ENCODE measurements at regions not wholly inside any gene's neighbourhood (a gene's known extent, or its start where the extent isn't known, plus 50 kb on each side); places are given as distances from the start of the nearest gene placed in this dataset.

GRCh38 chr4:184309241-184310170 lies 91.8 kb upstream of the ENPP6 start:
- no peak for DNase-seq

GRCh38 chr4:184306949-184307348 lies 89.3 kb upstream of the ENPP6 start:
- no peak for DNase-seq

- no peak for DNase-seq
Observed at GRCh38 chr4:184306470-184306869, 88.8 kb upstream of the ENPP6 start.

- DNase-seq, result no peak
Observed at GRCh38 chr4:184300816-184301215, 83.1 kb upstream of the ENPP6 start.

GRCh38 chr4:184298254-184298653 lies 80.6 kb upstream of the ENPP6 start:
- DNase-seq, result no peak

- no peak for DNase-seq
Observed at GRCh38 chr4:184295206-184295605, 77.5 kb upstream of the ENPP6 start.

- DNase-seq, result no peak
Observed at GRCh38 chr4:184294606-184295133, 77.0 kb upstream of the ENPP6 start.

- DNase-seq, result no peak
Observed at GRCh38 chr4:184293552-184293951, 75.9 kb upstream of the ENPP6 start.

- no peak for DNase-seq
Observed at GRCh38 chr4:184292877-184293276, 75.2 kb upstream of the ENPP6 start.

GRCh38 chr4:184292465-184292867 lies 74.8 kb upstream of the ENPP6 start:
- DNase-seq, result no peak

- DNase-seq, result no peak
Observed at GRCh38 chr4:184289179-184289535, 71.5 kb upstream of the ENPP6 start.

- peak; percentile 85 for DNase-seq
Observed at GRCh38 chr4:184288451-184289178, 70.9 kb upstream of the ENPP6 start.

GRCh38 chr4:184287697-184288255 lies 70.1 kb upstream of the ENPP6 start:
- peak; percentile 57 for DNase-seq

- no peak for DNase-seq
Observed at GRCh38 chr4:184286358-184286757, 68.7 kb upstream of the ENPP6 start.

GRCh38 chr4:184284742-184285141 lies 67.1 kb upstream of the ENPP6 start:
- DNase-seq, result no peak

- peak; percentile 41 for DNase-seq
Observed at GRCh38 chr4:184284336-184284690, 66.6 kb upstream of the ENPP6 start.

- peak; percentile 55 for DNase-seq
Observed at GRCh38 chr4:184283659-184284335, 66.1 kb upstream of the ENPP6 start.

- DNase-seq, result peak; percentile 75
Observed at GRCh38 chr4:184282895-184283654, 65.4 kb upstream of the ENPP6 start.

- DNase-seq, result peak; percentile 69
Observed at GRCh38 chr4:184282251-184282713, 64.6 kb upstream of the ENPP6 start.

GRCh38 chr4:184281231-184282139 lies 63.8 kb upstream of the ENPP6 start:
- DNase-seq, result no peak

- DNase-seq, result no peak
Observed at GRCh38 chr4:184280591-184281071, 63.0 kb upstream of the ENPP6 start.

Measured in RPMI8226 (cell line).